ENCODE measurements at regions not wholly inside any gene's neighbourhood (a gene's known extent, or its start where the extent isn't known, plus 50 kb on each side); places are given as distances from the start of the nearest gene placed in this dataset.

- TF ChIP-seq EP300 (IDR thresholded peaks at IDR 0.05; ENCODE audit: borderline replicate concordance in 1 of 2, low read depth in 2 of 2, low read length in 2 of 2) (no peak), CHD2 (IDR thresholded peaks at IDR 0.05; ENCODE audit: low read length) (no peak), POLR2AphosphoS5 (IDR thresholded peaks at IDR 0.05; ENCODE audit: low read depth, low read length) (no peak), CEBPB (IDR thresholded peaks at IDR 0.05; ENCODE audit: low read depth, low read length) (no peak), TAF1 (IDR thresholded peaks at IDR 0.05; ENCODE audit: low read depth, low read length) (no peak)
These were observed 65.7 kb upstream of the ANKH start for GRCh38 chr5:14937254-14937653.

Data from H1 (cell line).